Mammary epithelial cell (primary cell): ENCODE measurements at regions not wholly inside any gene's neighbourhood (a gene's known extent, or its start where the extent isn't known, plus 50 kb on each side); places are given as distances from the start of the nearest gene placed in this dataset.

Experiments
- CTCF ChIP-seq, 2 donors: IDR thresholded peaks in 1 of 2; conservative IDR thresholded peaks in 1 of 2; 2 replicates each; pipeline ENCODE4 v1.5.1; 2011 to 2012; ENCODE audit warnings: inconsistent platforms in 2 of 2, low read length in 2 of 2, mild to moderate bottlenecking in 2 of 2, control low read depth in 1 of 2, low read depth in 1 of 2; ENCODE audit not compliant: insufficient read depth in 1 of 2; ENCODE audit errors: extremely low read depth in 1 of 2
- EZH2 ChIP-seq: IDR thresholded peaks from 2 replicates; pipeline ENCODE4 v1.6.1; 2012; ENCODE audit warnings: low read length, inconsistent platforms, borderline replicate concordance

- TF ChIP-seq CTCF (conservative IDR thresholded peaks at IDR 0.05 in 1 of 2, IDR thresholded peaks at IDR 0.05 in 1 of 2; ENCODE audit: extremely low read depth in 1 of 2, insufficient read depth in 1 of 2, low read depth in 1 of 2, low read length in 2 of 2) = no peak
- no peak for TF ChIP-seq EZH2
Observed at GRCh38 chr13:86299128-86299527, 499.9 kb upstream of the SLITRK6 start.
